Neural progenitor cell (in vitro differentiated cells): ENCODE measurements at regions not wholly inside any gene's neighbourhood (a gene's known extent, or its start where the extent isn't known, plus 50 kb on each side); places are given as distances from the start of the nearest gene placed in this dataset.

Experiments used
- DNase-seq: peaks from one replicate; pipeline ENCODE4 v3.0.0-alpha.2; 2016; ENCODE audit warnings: low spot score
- H2AFZ ChIP-seq: fragments of 200-600 bp; sonication (generic); replicated peaks from 2 replicates; pipeline ENCODE4 v1.6.1; 2016; ENCODE audit warnings: antibody characterized with exemption
- H3F3A ChIP-seq: fragments of 200-600 bp; sonication (generic); 2 replicates; pipeline ENCODE4 v1.6.1; 2016; ENCODE audit warnings: antibody characterized with exemption, low read depth
- H3K27ac ChIP-seq: fragments of 200-600 bp; sonication (generic); 2 replicates; pipeline ENCODE4 v1.5.1; 2016; ENCODE audit warnings: mild to moderate bottlenecking
- H3K27me3 ChIP-seq: fragments of 200-600 bp; sonication (generic); 2 replicates; pipeline ENCODE4 v1.6.1; 2016; ENCODE audit warnings: mild to moderate bottlenecking, moderate library complexity
- H3K36me3 ChIP-seq: fragments of 200-600 bp; sonication (generic); 2 replicates; pipeline ENCODE4 v1.5.1; 2016
- H3K4me1 ChIP-seq: fragments of 200-600 bp; sonication (generic); 2 replicates; pipeline ENCODE4 v1.6.1; 2016; ENCODE audit warnings: mixed run types
- H3K4me2 ChIP-seq: fragments of 200-600 bp; sonication (generic); 2 replicates; pipeline ENCODE4 v1.6.1; 2016
- H3K4me3 ChIP-seq: fragments of 200-600 bp; sonication (generic); 2 replicates; pipeline ENCODE4 v1.5.1; 2016
- H3K79me2 ChIP-seq: fragments of 200-600 bp; sonication (generic); 2 replicates; pipeline ENCODE4 v1.6.1; 2016; ENCODE audit warnings: low read depth
- H3K9ac ChIP-seq: fragments of 200-600 bp; sonication (generic); 2 replicates; pipeline ENCODE4 v1.6.1; 2016
- H3K9me3 ChIP-seq: fragments of 200-600 bp; sonication (generic); 2 replicates; pipeline ENCODE4 v1.5.1; 2016; ENCODE audit warnings: low read depth
- H4K20me1 ChIP-seq: fragments of 200-600 bp; sonication (generic); 2 replicates; pipeline ENCODE4 v1.6.1; 2016; ENCODE audit warnings: low read depth
- H3K27ac Mint-ChIP-seq: 3 replicates; pipeline ENCODE4 v1.8.0; 2021; ENCODE audit warnings: mixed read lengths
- H3K27me3 Mint-ChIP-seq: 2 replicates; pipeline ENCODE4 v1.8.0; 2022; ENCODE audit warnings: low read depth, mild to moderate bottlenecking, inconsistent platforms, moderate library complexity, mixed read lengths; ENCODE audit not compliant: insufficient read depth
- H3K36me3 Mint-ChIP-seq: 3 replicates; pipeline ENCODE4 v1.8.0; 2021; ENCODE audit warnings: mixed read lengths
- H3K4me1 Mint-ChIP-seq: 3 replicates; pipeline ENCODE4 v1.8.0; 2021; ENCODE audit warnings: mixed read lengths
- H3K4me3 Mint-ChIP-seq: 3 replicates; pipeline ENCODE4 v1.8.0; 2021; ENCODE audit warnings: mild to moderate bottlenecking, moderate library complexity, mixed read lengths
- H3K9me3 Mint-ChIP-seq: 3 replicates; pipeline ENCODE4 v1.8.0; 2020; ENCODE audit warnings: mixed read lengths
- EZH2 ChIP-seq: fragments of 200-600 bp; sonication (generic); IDR thresholded peaks from 2 replicates; pipeline ENCODE4 v1.6.1; 2017; ENCODE audit warnings: antibody characterized with exemption, mild to moderate bottlenecking, moderate library complexity
- EZH2phosphoT487 ChIP-seq: fragments of 200-600 bp; sonication (generic); IDR thresholded peaks from 2 replicates; pipeline ENCODE4 v1.6.1; 2017; ENCODE audit warnings: antibody characterized with exemption
- TF ChIP-seq, protein P1 (sequence below): fragments of 200-600 bp; sonication (generic); IDR thresholded peaks from 2 replicates; pipeline ENCODE4 v1.5.1; 2017; ENCODE audit warnings: antibody characterized with exemption, mild to moderate bottlenecking

DNA sequence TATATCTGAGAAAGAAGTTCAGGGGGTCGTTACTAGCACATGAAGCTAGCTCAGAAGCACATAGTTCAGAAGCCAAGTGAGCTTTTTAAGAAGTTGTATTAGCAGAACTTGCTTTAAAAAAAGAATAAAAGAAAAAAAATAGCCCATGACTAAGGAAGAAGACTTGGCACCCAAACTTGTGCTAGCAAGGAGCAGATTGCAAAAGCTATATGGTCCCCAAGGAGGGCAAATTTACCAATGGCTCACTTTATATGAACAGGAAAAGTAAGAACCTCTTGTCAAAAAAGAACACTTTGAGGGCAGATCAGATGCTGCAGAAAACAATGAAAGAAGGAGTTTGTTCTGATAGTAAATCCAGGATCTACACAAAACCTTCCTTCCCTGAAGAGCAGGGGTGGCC, 486.5 kb upstream of the ACVR2A start:
- peak overlapping the region; percentile 31 for H2AFZ ChIP-seq

DNA sequence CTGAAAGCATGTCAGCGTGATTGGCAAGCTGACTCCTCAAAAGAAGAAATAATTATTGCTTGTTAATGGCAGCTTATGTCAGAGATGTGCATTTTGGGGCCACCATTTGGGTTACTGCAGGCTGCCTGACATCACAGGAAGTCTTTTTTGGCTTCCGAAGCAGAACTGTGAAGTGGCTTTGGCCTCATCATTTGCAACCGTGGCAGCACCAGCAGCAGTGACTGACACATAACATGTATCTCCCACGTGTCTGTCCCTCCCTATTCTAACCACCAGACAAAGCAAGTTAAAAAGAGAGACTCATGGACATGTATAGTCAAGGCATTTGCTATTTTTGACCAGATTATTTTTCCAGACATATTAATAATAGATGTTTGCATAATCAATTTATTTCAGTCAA, 488.7 kb upstream of the ACVR2A start:
- H3K9me3 ChIP-seq, result no peaks in the 10 kb centered on the region
- no peak overlapping the region for H3K4me2 ChIP-seq
- H4K20me1 ChIP-seq, result no peaks in the 10 kb centered on the region
- peaks cover 5% of the 10 kb centered on the region for H3K4me1 ChIP-seq
- H3K4me3 Mint-ChIP-seq, result no peak overlapping the region
- H3K79me2 ChIP-seq, result no peaks in the 10 kb centered on the region
- H3K9ac ChIP-seq, result no peak overlapping the region
- DNase-seq, result no peak
- no peak overlapping the region for H2AFZ ChIP-seq
- H3F3A ChIP-seq, result no peaks in the 10 kb centered on the region
- no peak for TF ChIP-seq EZH2phosphoT487
- no peak for TF ChIP-seq EZH2
- TF ChIP-seq, protein P1, sequence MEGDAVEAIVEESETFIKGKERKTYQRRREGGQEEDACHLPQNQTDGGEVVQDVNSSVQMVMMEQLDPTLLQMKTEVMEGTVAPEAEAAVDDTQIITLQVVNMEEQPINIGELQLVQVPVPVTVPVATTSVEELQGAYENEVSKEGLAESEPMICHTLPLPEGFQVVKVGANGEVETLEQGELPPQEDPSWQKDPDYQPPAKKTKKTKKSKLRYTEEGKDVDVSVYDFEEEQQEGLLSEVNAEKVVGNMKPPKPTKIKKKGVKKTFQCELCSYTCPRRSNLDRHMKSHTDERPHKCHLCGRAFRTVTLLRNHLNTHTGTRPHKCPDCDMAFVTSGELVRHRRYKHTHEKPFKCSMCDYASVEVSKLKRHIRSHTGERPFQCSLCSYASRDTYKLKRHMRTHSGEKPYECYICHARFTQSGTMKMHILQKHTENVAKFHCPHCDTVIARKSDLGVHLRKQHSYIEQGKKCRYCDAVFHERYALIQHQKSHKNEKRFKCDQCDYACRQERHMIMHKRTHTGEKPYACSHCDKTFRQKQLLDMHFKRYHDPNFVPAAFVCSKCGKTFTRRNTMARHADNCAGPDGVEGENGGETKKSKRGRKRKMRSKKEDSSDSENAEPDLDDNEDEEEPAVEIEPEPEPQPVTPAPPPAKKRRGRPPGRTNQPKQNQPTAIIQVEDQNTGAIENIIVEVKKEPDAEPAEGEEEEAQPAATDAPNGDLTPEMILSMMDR, result no peak
- no peak overlapping the region for H3K4me3 ChIP-seq
- H3K9me3 Mint-ChIP-seq, result no peaks in the 10 kb centered on the region
- no peaks in the 10 kb centered on the region for H3K4me1 Mint-ChIP-seq
- no peak overlapping the region for H3K27ac ChIP-seq
- no peaks in the 10 kb centered on the region for H3K36me3 Mint-ChIP-seq
- H3K27me3 ChIP-seq, result no peaks in the 10 kb centered on the region
- H3K27ac Mint-ChIP-seq, result no peak overlapping the region
- H3K27me3 Mint-ChIP-seq, result no peaks in the 10 kb centered on the region
- no peaks in the 10 kb centered on the region for H3K36me3 ChIP-seq

More for the DNA sequence above, 486.5 kb upstream of the ACVR2A start:
- Histone ChIP-seq H4K20me1 (no peaks in the 10 kb centered on the region), H3K27me3 (no peaks in the 10 kb centered on the region), H3K9me3 (no peaks in the 10 kb centered on the region), H3K79me2 (no peaks in the 10 kb centered on the region), H3F3A (no peaks in the 10 kb centered on the region), H3K36me3 (no peaks in the 10 kb centered on the region), H3K4me3 (no peak overlapping the region), H3K4me2 (no peak overlapping the region), H3K9ac (no peak overlapping the region), H3K27ac (no peak overlapping the region), H3K4me1 (no peaks in the 10 kb centered on the region)
- Mint-ChIP-seq H3K27ac (no peak overlapping the region), H3K4me3 (no peak overlapping the region), H3K36me3 (no peaks in the 10 kb centered on the region), H3K27me3 (no peaks in the 10 kb centered on the region), H3K9me3 (no peaks in the 10 kb centered on the region), H3K4me1 (no peaks in the 10 kb centered on the region)
- DNase-seq, result no peak
- TF ChIP-seq EZH2, result no peak
- no peak for TF ChIP-seq EZH2phosphoT487

DNA sequence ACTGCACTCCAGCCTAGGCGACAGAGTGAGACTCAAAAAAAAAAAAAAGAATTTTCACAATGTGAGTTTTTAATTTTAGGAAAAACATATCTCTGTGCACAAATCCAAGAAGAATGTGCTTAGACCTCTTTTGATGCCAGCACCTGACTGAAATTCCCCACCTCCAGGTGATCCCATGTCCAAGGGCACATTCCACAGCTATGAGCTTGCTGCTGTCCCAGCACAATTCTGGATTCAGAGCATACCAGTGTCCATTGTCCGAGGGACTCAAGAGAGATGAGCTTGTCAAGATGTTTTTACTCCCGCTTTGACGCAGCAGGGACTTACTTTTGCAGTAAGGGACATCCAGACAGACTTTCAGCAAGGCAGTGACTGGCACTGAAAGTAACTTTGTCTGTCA, 489.1 kb upstream of the ACVR2A start:
- no peaks in the 10 kb centered on the region for H3K27me3 Mint-ChIP-seq
- H3K9ac ChIP-seq, result no peak overlapping the region
- no peaks in the 10 kb centered on the region for H4K20me1 ChIP-seq
- TF ChIP-seq EZH2, result no peak
- TF ChIP-seq, protein P1, result no peak
- TF ChIP-seq EZH2phosphoT487, result no peak
- no peak overlapping the region for H2AFZ ChIP-seq
- no peaks in the 10 kb centered on the region for H3K79me2 ChIP-seq
- H3K4me2 ChIP-seq, result no peak overlapping the region
- H3F3A ChIP-seq, result no peaks in the 10 kb centered on the region
- no peaks in the 10 kb centered on the region for H3K9me3 ChIP-seq
- H3K4me3 ChIP-seq, result no peak overlapping the region
- no peak overlapping the region for H3K4me3 Mint-ChIP-seq
- no peaks in the 10 kb centered on the region for H3K4me1 Mint-ChIP-seq
- no peaks in the 10 kb centered on the region for H3K27me3 ChIP-seq
- peaks cover 5% of the 10 kb centered on the region for H3K4me1 ChIP-seq
- H3K36me3 ChIP-seq, result no peaks in the 10 kb centered on the region
- H3K27ac ChIP-seq, result no peak overlapping the region
- H3K36me3 Mint-ChIP-seq, result no peaks in the 10 kb centered on the region
- no peak for DNase-seq
- no peak overlapping the region for H3K27ac Mint-ChIP-seq
- H3K9me3 Mint-ChIP-seq, result no peaks in the 10 kb centered on the region

DNA sequence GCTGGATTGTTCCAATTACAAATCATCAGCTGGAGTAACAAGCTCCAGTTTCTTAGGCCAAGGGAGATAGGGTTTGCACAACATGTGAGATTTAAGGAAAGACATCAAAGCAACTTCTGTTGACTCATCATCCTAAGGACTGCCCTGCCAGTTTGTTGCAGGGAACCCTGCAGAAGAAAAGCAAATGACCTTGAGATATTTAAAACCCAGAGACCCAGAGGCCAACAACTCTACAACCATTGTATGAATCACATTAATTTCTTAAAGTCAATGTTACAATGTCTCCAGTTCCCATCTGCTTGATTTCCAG, 491.8 kb upstream of the ACVR2A start:
- H3K27me3 Mint-ChIP-seq, result no peaks in the 10 kb centered on the region
- no peak overlapping the region for H3K4me3 ChIP-seq
- H3K4me1 ChIP-seq, result peaks cover 5% of the 10 kb centered on the region
- DNase-seq, result no peak
- no peaks in the 10 kb centered on the region for H4K20me1 ChIP-seq
- H3F3A ChIP-seq, result no peaks in the 10 kb centered on the region
- H2AFZ ChIP-seq, result no peak overlapping the region
- no peaks in the 10 kb centered on the region for H3K27me3 ChIP-seq
- H3K79me2 ChIP-seq, result no peaks in the 10 kb centered on the region
- no peak overlapping the region for H3K9ac ChIP-seq
- no peaks in the 10 kb centered on the region for H3K9me3 ChIP-seq
- H3K27ac ChIP-seq, result no peak overlapping the region
- H3K27ac Mint-ChIP-seq, result no peak overlapping the region
- H3K9me3 Mint-ChIP-seq, result no peaks in the 10 kb centered on the region
- H3K4me1 Mint-ChIP-seq, result no peaks in the 10 kb centered on the region
- no peaks in the 10 kb centered on the region for H3K36me3 ChIP-seq
- no peak overlapping the region for H3K4me3 Mint-ChIP-seq
- TF ChIP-seq EZH2phosphoT487 (no peak), EZH2 (no peak)
- TF ChIP-seq, protein P1, result no peak
- H3K36me3 Mint-ChIP-seq, result no peaks in the 10 kb centered on the region
- no peak overlapping the region for H3K4me2 ChIP-seq
